OCI-M1 (cell line): ENCODE measurements at regions not wholly inside any gene's neighbourhood (a gene's known extent, or its start where the extent isn't known, plus 50 kb on each side); places are given as distances from the start of the nearest gene placed in this dataset.
"Not testable (repeated sequence)": the region's sequence is repeated elsewhere in the genome, so short reads cannot be mapped to it uniquely, and the experiment has no call there.

Experiments used
- DNase-seq: peaks from one replicate; lab custom pipeline; 2025; lab: John Stamatoyannopoulos, UW

DNA sequence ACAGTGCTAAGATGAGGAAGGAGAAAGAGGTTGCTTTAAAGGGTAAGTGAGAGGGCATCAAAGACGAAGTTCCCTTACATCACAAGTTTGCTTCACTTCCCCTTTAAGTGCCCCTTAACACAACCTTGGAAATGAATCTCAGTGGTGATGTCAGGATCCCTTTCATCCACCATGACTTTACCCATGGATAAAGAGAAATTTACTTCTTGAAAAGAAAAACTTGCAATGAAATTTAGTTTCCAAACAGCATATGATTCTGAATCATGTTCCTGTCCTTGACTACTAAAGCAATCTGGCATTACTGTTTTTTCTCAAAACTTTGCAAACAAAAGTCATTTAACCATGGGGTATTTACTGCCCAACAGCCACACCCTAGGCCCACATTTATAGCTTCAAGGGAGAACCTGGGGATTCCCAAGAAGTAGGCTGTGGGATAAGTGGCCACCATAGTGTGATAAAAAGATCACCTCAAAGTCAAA, 135.9 kb downstream of the ITGB8 start:
- DNase-seq = no peak

DNA sequence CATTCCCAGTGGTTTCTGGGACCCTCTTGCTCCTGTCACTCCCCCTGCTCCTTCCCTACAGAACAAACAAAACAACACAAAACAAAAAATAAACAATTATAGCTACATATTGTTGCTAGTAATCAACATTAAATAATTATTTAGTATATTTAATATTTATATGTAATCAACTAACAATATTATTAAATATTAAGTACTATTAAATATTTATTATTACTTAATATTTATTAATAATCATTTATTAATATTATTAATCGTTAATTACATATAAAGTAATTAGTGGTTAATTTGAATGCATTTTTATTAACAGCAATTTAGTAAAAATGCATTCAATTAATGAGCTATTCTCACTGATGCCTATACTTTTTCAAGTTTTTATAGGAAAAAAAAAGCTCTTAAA, 139.4 kb downstream of the ITGB8 start:
- no peak for DNase-seq

DNA sequence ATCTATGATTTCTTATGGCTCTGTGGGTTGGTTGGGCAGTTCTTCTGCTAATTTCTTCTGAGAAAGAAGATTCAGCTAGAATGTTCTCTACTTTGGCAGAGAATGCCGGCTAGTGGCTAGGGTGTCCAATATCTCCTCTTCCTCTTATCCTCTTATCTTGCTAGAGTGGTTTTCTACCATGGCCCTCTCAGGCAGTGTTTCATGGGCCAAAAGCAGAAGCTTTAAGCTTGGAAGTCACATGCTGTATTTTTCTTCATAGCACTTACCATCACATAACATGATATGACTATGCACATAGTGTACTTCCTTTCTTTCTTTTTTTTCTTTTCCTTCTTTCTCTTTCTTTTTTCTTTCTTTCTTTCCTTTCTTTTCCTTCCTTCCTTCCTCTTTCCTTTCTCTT, 140.0 kb downstream of the ITGB8 start:
- DNase-seq = peak; percentile 90

DNA sequence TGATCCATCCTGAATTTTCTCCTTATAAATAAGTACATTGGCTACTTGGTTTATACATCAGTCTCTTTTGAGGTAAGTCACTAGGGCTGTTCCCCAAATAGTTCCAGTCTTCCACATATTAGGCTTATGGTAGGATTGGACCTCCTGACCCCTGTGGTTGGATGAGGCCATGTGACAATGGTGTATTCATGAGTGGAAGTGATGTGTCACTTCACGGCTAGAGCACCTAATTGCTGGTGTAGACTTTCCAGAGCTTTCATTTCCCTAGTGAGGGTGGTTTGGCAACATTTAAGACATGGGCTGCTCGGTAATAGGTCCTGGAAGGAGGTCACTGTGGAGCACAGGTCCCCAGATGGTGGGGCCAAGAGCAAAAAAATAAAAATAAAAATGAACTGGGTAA, 141.2 kb upstream of the ABCB5 start:
- DNase-seq = no peak

DNA sequence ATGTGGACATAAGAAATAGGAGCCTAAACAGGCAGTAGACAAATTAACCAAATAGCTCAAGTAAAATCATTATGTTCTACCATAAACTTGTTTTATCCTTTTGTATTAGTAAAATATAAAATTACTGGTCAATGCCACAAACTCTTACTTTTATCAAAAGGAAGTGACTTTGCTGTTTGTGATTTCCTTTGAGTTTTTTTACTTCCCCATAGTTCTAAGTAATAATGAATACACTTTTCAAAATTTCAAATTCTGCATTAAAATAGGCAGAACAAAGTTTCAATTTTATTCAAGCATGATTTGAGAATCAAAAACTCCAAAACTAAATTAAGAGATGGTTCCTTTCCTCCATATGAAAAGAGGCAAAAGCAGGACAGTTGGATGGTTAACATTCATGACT, 139.7 kb upstream of the ABCB5 start:
- DNase-seq = peak; percentile 8

DNA sequence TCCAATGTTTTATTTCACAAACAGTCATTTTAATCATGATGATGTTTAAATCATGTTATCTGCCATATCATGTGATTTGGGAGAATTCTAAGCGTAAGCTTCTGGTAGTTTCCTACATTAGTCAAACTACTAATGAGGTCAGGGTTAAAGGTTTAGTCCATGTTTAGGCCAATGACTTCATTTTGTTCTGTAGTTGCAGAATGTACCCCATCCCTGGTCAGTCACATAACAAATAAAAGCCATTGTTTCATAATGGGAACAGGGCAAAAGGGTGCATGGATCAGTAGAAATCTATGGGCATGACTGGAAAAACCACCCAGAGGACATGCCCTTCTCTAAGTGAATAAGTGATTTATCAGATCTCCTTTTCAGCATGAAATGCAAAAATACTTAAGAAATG, 138.4 kb upstream of the ABCB5 start:
- no peak for DNase-seq

DNA sequence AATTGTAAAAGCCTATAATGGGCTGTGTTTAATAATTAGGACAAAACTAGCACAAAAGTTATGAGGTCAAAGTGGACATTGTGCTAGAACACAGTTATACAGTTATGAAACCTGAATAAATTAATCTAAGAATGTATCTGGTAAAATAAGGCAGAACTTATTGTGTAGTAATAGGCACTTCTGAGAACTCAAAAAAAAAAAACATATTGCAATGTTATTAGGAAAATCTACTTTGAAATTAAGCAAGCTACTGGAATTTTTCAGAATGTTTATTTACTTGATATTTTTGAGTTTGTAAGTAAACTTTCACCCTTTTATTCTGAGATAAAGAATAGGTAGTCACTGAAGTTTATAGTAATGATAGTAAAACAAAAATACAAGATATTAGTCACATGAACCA, 135.8 kb upstream of the ABCB5 start:
- no peak for DNase-seq

DNA sequence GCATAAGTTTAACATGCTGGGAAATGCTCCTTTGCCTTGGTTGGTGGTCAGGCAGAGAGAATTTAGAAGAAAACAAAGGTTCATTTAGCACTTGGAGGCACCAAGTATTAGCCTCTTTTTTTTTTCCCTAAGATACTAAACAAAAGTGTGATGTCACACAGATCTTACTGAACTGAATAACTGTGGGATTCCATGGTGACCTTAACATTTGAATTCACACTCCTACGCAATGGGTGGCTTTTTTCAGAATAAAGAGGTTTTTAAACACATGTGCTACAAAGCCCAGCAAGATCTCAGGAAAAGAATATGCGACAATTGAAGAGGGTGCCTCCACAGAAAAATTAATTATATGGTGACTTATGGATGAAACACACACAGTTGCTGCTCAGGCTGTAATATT, 133.4 kb upstream of the ABCB5 start:
- no peak for DNase-seq

DNA sequence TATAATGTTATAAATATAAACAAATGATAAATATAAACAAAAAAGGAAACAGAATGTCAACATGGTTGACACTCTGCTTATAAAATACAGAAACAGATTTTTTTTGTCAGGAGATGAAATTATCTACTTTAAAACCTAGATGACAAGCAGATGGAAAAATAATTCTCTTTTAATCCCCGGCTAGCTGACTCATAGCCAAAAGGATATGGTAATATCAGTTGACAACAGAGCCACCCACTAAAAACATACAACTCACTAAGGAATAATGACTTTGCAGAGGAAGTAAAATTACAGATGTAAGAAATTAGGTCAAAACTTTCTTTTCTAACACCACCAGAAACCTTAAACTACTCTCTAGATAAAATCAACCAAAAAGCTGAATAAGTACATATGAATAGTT, 131.1 kb upstream of the ABCB5 start:
- DNase-seq = peak; percentile 62

DNA sequence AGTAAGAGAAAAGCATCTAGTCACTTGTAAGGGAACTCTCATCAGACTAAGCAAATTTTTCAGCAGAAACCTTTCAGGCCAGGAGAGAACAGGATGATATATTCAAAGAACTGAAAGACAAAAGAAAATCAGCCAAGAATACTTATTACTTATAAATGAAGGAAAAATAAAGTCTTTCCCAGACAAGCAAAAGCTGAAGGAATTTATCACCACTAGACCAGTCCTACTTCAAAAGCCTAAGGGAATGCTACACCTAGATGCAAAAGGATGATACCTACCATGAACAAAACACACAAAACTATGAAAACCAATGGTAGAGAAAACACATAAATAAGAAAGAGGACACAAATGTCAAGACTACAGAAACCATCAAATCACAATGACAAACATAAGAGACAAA, 126.6 kb upstream of the ABCB5 start:
- no peak for DNase-seq

DNA sequence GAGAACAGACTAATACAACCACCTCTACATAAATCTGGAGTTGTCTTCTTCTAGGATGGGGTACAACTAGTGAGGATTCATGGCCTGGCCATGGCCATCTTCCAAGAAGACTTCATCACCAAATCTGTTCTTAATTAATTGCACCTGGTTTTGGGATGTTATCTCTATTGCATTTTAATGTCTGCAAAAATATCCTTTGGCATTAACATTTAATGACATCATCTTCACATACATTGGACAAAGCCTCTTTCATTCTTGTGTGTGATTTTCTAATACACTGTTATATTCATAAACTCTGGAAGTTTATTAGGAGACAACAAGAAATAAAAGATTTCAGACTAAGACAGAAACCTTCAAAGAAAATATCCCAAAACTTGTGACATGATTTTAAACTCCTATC, 124.2 kb upstream of the ABCB5 start:
- no peak for DNase-seq

DNA sequence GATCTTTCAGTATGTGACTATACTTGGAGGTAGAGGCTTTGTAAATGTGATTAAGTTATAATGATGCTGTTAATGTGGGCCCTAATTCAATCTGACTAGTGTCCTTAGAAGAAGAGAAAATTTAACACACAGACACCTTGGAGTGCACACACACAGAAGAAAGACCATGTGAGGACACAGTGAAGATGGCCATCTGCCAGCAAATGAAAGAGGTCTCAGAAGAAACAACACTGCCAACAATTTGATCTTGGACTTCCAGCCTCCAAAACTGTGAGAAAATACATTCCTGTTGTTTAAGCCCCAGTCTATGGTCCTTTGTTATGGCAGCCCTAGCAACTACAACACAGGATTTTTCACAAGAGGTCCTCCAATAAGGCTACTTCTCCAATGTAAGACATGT, 120.9 kb upstream of the ABCB5 start:
- no peak for DNase-seq

DNA sequence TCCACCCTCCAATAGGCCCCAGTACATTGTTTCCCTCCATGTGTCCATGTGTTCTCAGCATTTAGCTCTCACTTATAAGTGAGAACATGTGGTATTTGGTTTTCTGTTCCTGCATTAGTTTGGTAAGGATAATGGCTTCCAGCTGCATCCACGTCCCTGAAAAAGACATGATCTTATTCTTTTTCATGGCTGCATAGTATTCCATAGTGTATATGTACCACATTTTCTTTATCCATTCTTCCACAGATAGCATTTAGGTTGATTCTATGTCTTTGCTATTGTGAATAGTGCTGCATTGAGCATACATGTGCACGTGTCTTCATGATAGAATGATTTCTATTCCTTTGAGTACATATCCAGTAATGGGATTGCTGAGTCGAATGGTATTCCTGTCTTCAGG, 114.0 kb upstream of the ABCB5 start:
- not testable (repeated sequence) for DNase-seq

DNA sequence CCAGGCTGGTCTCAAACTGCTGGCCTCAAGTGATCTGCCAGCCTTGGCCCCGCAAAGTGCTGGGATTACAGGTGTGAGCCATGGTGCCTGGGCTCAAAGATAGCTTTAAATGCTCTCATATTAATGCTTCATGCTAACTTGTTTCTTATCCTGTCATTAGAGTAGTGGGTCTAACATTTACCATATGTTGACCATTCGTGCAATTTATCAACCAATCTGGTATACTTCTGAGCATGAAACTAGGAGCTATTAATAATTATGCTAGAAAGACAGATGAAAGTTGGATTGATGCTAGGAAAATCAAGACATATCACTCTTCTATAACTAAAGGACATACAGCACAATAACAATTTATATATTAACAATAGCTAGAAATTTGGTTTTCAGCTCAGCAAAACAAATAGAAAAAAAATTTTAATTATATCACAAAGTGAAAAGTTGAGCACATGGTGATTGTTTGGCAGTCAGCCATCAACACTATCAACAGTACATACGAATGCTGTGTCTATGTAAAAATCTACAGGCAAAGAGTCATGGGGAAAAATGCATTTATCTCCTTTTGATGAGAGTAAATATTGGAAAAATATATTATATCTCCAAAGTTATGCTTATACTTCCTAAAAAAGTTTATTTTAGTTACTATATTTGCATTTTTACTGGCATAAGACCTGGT, 112.1 kb upstream of the ABCB5 start:
- DNase-seq = no peak

DNA sequence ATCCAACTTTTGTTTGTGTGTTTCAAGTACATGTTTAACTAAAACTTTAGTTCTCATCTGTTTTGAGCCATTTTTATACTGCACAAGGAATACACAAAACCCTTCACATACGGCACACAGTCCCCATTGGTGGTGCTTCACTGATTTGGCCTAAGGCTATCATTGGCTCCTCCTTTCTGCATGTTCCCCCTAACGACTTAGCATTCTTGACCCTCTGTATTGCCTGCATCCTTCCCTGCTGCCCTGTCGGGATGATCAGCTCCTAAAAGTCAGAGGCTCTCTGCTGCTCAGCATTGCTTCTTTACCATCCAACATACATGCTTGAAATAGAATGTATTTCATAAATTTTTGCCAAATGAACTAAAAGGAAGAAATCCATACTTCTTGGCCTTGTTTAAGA, 111.4 kb upstream of the ABCB5 start:
- no peak for DNase-seq

DNA sequence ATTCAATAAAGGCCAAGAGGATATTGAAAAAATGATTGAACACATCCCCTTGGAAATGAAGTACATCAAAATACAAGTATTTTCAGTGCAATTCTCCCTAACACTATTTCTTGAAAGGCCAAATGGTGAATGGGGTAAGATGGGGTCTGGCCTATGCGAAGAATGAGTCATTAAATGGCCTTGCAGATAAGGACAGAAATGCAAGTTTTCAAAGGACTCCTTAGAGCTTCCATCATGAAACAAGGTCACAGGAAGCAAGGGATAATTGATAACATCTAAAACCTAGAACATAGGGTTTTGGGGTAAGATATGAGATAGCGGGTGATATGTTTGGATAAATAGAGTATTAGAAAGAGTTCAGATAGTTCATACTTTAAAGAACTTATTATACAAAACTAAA, 109.3 kb upstream of the ABCB5 start:
- no peak for DNase-seq

DNA sequence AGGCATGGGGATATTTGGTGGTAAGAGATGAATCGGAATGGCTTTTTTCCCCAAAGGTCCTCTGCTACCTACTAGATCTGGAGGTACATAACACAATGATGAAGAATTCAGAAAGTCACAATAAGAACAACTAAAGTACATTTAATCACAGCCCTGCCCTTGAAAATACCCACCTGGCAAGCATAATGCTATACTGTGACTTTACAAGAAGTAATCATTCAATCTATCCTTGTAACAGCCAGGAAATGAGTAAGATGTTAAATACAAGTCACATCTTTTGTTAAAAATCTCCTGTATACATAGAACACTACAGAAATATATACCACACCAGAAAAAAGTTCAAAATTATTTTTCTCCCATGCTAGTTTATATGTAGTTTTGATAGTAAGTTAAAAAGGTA, 108.3 kb upstream of the ABCB5 start:
- no peak for DNase-seq

DNA sequence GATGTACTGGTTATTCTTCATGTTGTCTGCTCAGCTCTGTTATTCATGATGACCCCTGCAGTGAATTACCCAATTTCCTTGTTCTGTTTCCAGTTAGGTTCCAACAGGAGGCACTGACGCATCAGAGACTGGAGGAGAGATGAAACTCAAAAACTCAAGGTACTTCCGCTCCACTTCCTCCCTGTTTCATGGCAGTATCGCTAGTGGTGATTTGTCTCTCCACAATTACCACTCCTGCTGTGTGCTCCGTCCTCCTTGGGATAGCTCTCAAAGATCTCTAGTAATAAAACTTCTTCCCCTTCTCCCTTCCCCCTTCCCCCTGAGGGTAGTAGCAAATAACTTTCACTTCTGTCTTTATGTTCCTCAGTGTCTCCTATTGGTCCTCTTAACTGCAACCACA, 107.4 kb upstream of the ABCB5 start:
- peak; percentile 52 for DNase-seq

DNA sequence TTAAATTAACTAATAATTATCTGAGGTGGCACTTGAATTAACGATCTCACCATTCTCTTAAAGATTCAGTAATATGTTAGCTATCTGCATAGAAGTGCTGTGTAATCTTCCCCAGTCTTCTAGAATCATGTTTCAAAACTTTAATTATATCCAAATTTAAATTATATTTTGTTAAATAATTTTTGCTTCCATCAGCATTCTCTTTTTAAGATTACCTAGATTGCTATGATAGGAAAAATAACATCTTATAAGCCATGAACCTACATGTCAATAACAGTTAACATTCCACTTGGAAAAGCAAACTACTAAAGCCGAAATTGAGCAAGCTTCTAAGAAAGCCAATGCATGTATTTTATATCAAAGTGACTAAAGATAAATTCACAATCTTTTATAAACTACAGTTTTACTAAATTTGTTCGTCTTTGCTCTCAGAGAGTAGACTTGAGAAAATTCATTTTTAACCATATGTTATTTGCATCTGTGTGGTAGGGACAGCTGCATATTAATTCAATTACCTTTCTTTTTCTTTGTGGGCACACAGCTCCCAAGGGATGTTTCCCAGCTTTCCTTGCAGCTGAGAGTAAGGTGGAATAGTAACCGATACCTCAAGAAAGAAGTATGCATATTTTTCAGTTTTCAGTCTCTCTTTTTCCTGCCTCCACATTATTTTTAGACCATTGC, 105.4 kb upstream of the ABCB5 start:
- DNase-seq = no peak

DNA sequence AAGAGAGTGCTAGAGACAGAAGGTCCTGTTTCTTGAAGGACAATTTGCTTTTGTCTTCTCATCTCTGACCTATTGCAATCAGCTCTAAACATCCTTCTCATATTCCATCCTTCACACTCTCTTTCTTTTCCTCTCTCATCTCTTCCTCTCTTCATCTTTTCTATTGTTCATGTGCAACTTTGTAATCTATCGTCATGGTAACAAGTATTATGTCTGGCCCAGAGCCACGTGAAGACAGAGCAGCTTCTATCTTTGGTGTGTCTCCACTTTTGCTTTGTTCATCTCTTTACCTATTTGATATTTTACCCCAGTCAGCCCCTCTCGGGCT, 104.9 kb upstream of the ABCB5 start:
- DNase-seq = no peak

DNA sequence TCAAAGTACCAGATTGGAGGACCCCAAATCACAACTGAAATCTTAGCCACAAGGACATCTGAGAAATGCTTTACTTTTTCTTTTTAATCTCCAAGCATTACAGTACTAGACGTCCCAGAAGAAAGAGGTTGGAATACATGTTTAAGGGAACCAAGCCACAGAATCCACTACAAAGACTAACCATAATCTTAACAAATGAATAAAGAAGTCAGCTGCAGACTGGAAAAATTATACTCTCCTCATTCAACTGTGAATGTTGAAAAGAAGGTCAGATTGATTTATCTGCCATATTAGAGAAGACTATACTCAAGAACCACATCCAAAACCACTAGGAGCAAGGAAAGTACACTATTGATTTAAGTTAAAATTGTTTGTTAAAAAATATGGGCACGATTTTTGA, 102.1 kb upstream of the ABCB5 start:
- DNase-seq = no peak

DNA sequence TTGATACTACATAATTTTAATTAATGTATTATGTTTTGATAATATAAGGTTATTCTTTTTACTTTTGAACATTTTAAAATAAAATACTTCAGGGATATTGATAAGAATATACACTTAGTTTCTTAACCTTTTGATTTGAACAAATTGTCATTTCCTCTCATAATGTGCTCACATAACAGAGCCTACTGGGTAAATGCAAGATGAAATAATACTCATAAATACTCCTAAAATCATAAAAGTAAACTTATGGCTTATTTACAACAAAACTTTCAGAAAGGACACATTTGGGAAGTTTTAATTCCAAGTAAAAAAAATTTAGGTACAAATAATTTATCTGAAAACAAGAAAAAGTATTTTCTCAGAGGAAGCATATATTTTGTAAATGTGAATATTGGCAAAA, 101.6 kb upstream of the ABCB5 start:
- no peak for DNase-seq

DNA sequence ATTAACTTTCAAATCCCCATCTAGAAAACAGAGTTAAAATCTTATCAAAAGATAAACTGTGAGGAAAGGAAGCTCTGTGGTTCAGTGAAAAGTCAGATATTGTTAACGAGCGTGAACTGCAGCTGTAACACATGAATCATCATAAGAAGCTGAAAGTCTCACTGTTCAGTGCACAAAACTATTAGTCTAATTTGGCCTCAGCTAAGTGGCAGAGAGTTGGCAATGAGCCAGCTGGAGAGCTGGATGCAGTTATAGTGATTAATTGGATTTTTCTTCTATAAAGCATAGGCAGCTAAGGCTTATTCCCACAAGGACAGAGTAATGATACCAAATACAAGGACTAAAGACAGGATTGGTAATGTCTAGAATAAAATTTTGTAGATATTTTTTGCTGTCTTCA, 101.1 kb upstream of the ABCB5 start:
- DNase-seq = peak; percentile 47

DNA sequence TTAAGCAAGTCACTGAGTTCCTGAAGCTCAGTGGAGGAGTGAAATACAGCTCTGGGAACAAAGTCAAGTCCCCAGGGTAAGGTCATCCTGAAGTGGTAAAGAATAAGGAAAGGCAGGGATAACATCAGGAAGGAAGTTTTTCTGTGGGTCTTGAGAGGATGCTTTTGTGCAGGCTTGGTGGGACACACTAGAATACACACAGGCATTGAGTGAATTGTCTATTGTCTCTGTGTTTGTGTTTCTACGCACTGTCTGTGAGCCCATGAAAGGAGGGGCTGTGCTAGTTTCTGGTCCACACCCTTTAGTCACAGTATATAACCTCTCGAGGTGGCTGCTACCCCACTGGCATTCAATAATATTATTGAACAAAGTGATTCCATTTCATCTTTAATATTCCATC, 95.8 kb upstream of the ABCB5 start:
- no peak for DNase-seq
